ENCODE measurements at regions not wholly inside any gene's neighbourhood (a gene's known extent, or its start where the extent isn't known, plus 50 kb on each side); places are given as distances from the start of the nearest gene placed in this dataset.
"Not testable (repeated sequence)": the region's sequence is repeated elsewhere in the genome, so short reads cannot be mapped to it uniquely, and the experiment has no call there.

GRCh38 chr13:65387743-65388347 is 1842.3 kb downstream of the PCDH9 start:
- no peaks in the 10 kb centered on the region for H3K36me3 ChIP-seq
- peaks cover 0 to 7% (median 0%) of the 10 kb centered on the region in 4 donors for H3K9me3 ChIP-seq
- H3K27me3 ChIP-seq = no peaks in the 10 kb centered on the region
- H3K4me1 ChIP-seq = no peaks in the 10 kb centered on the region
- TF ChIP-seq CTCF (IDR thresholded peaks at IDR 0.05) = no peak
- no peak for TF ChIP-seq EP300 (IDR thresholded peaks at IDR 0.05)
- no peak for TF ChIP-seq POLR2A (IDR thresholded peaks at IDR 0.05)
- no peak overlapping the region for H3K27ac ChIP-seq
- DNase-seq (ENCODE audit: low spot score in 2 of 2) = no peak
- no peak overlapping the region for H3K4me3 ChIP-seq
- WGBS, 2 donors = 69 to 87% methylated on average over 6 of the region's 6 CpGs

- no peaks in the 10 kb centered on the region for H3K27me3 ChIP-seq
- H3K4me1 ChIP-seq = no peaks in the 10 kb centered on the region
- TF ChIP-seq CTCF (IDR thresholded peaks at IDR 0.05) = no peak
- TF ChIP-seq EP300 (IDR thresholded peaks at IDR 0.05) = no peak
- no peak for TF ChIP-seq POLR2A (IDR thresholded peaks at IDR 0.05)
- H3K9me3 ChIP-seq = peaks cover 0 to 22% (median 7%) of the 10 kb centered on the region in 4 donors
- H3K27ac ChIP-seq = no peak overlapping the region
- H3K36me3 ChIP-seq = no peaks in the 10 kb centered on the region
- no peak overlapping the region for H3K4me3 ChIP-seq
- DNase-seq (ENCODE audit: low spot score in 2 of 2) = no peak
- 68 to 71% methylated on average over 3 of the region's 3 CpGs for WGBS, 2 donors
These were observed 1851.1 kb downstream of the PCDH9 start for GRCh38 chr13:65378943-65379519.

GRCh38 chr13:65378484-65378883 is 1851.7 kb downstream of the PCDH9 start:
- H3K4me3 ChIP-seq = no peak overlapping the region
- no peak for TF ChIP-seq EP300 (IDR thresholded peaks at IDR 0.05)
- no peak for TF ChIP-seq CTCF (IDR thresholded peaks at IDR 0.05)
- TF ChIP-seq POLR2A (IDR thresholded peaks at IDR 0.05) = no peak
- WGBS, 2 donors = 97 to 100% methylated on average over 1 of the region's 1 CpG

GRCh38 chr13:65368832-65369231 is 1861.3 kb downstream of the PCDH9 start:
- Histone ChIP-seq H3K4me3 (no peak overlapping the region), H3K4me1 (no peaks in the 10 kb centered on the region), H3K27me3 (no peaks in the 10 kb centered on the region), H3K36me3 (no peaks in the 10 kb centered on the region), H3K27ac (no peak overlapping the region), H3K9me3 (no peaks in the 10 kb centered on the region)
- TF ChIP-seq POLR2A (IDR thresholded peaks at IDR 0.05) (no peak), EP300 (IDR thresholded peaks at IDR 0.05) (no peak), CTCF (IDR thresholded peaks at IDR 0.05) (no peak)
- DNase-seq (ENCODE audit: low spot score in 2 of 2) = no peak
- WGBS, 2 donors = 92 to 93% methylated on average over 6 of the region's 6 CpGs

More at GRCh38 chr13:65378484-65378883, 1851.7 kb downstream of the PCDH9 start:
- peaks cover 0 to 22% (median 7%) of the 10 kb centered on the region in 4 donors for H3K9me3 ChIP-seq
- DNase-seq (ENCODE audit: low spot score in 2 of 2) = no peak
- H3K36me3 ChIP-seq = no peaks in the 10 kb centered on the region
- no peaks in the 10 kb centered on the region for H3K27me3 ChIP-seq
- H3K27ac ChIP-seq = no peak overlapping the region
- no peaks in the 10 kb centered on the region for H3K4me1 ChIP-seq

- 81 to 92% methylated on average over 2 of the region's 2 CpGs for WGBS, 2 donors
These were observed 1876.2 kb downstream of the PCDH9 start for GRCh38 chr13:65353951-65354350.

GRCh38 chr13:65353150-65353549 is 1877.0 kb downstream of the PCDH9 start:
- not testable (repeated sequence) for H3K4me3 ChIP-seq; DNase-seq (ENCODE audit: low spot score in 2 of 2); H3K27ac ChIP-seq; H3K4me1 ChIP-seq; H3K9me3 ChIP-seq; H3K36me3 ChIP-seq; H3K27me3 ChIP-seq
- WGBS, 2 donors = 82 to 86% methylated on average over 3 of the region's 3 CpGs

More at GRCh38 chr13:65353951-65354350, 1876.2 kb downstream of the PCDH9 start:
- H3K9me3 ChIP-seq = peaks cover 0 to 4% (median 0%) of the 10 kb centered on the region in 4 donors
- H3K4me1 ChIP-seq = no peaks in the 10 kb centered on the region
- no peak for DNase-seq (ENCODE audit: low spot score in 2 of 2)
- no peaks in the 10 kb centered on the region for H3K27me3 ChIP-seq
- no peak overlapping the region for H3K4me3 ChIP-seq
- no peak overlapping the region for H3K27ac ChIP-seq
- no peak for TF ChIP-seq POLR2A (IDR thresholded peaks at IDR 0.05)
- no peak for TF ChIP-seq EP300 (IDR thresholded peaks at IDR 0.05)
- TF ChIP-seq CTCF (IDR thresholded peaks at IDR 0.05) = no peak
- H3K36me3 ChIP-seq = no peaks in the 10 kb centered on the region
